Activated CD4-positive, alpha-beta T cell treated with anti-CD3 and anti-CD28 coated beads, Interleukin-2, Interleukin-6, amounts not matched to agents 100 ng/mL and 50 ng/mL, durations not matched to agents 16 hours and 8 hours (primary cell): ENCODE measurements at regions not wholly inside any gene's neighbourhood (a gene's known extent, or its start where the extent isn't known, plus 50 kb on each side); places are given as distances from the start of the nearest gene placed in this dataset.
"Not testable (repeated sequence)": the region's sequence is repeated elsewhere in the genome, so short reads cannot be mapped to it uniquely, and the experiment has no call there.

Experiments
- DNase-seq: peaks from one replicate; pipeline ENCODE4 v3.0.0-alpha.2; 2020

DNA sequence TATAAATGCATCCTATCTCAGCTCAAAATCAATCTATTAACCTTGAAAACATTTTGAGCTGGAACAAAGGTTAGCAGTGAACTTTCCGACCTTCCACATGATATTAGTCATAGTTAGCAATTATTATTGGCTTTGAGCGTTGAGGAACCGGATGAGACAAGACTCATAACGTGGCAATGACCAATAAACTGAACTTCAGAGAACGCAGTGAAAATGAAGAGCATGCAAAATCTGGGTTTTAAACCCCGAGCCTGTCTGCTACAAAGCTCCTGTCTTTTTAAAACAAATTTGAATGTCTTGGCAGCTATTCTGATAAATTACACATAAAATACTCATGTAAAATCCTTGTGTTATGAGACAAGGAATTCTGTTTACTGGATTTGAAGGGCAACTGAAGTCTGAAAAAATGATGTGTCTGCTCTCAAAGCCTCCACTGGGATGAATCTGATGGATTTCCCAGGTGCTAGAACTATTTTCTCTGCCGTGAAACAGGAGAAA lies 74.7 kb upstream of the ITGB1 start:
- DNase-seq, result peak; percentile 28

GRCh38 chr10:33031815-33032653 lies 74.0 kb upstream of the ITGB1 start:
- DNase-seq, result no peak

GRCh38 chr10:33031171-33031570 lies 73.1 kb upstream of the ITGB1 start:
- no peak for DNase-seq

DNA sequence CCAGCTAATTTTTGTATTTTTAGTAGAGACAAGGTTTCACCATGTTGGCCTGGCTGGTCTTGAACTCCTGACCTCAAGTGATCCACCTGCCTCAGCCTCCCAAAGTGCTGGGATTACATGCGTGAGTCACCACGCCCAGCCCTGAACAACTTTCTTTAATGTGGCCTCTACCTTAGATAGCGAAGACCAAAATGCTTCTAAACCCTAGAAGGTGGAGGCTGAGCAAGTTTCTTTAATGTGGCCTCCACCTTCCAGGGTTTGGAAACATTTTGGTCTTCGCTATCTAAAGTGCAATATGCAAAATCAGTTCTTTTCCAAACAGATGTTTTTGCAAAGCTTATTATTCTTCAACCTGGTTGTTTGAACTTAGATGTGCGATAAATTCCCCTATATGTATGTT lies 70.5 kb upstream of the ITGB1 start:
- not testable (repeated sequence) for DNase-seq

DNA sequence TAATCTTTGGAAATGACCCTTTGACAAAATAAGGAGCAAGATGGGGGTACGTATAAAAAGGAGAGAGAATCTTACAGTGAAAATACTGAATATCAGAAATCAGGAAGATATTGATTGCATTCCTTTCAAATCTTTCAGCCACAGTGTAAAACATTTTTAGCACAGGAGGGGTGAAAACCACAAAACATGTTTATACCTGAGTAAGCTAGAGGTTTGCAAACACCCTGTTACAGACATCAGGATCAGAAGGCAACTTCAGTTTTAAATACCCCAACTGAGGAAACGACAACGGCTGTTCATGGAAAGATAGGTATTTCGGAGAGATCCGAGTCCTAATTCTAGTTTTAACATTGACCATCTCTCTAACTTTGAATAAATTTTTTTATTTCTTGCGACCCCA lies 69.1 kb upstream of the ITGB1 start:
- DNase-seq, result no peak

GRCh38 chr10:33026422-33026821 lies 68.4 kb upstream of the ITGB1 start:
- no peak for DNase-seq

GRCh38 chr10:33025910-33026309 lies 67.9 kb upstream of the ITGB1 start:
- DNase-seq, result no peak

DNA sequence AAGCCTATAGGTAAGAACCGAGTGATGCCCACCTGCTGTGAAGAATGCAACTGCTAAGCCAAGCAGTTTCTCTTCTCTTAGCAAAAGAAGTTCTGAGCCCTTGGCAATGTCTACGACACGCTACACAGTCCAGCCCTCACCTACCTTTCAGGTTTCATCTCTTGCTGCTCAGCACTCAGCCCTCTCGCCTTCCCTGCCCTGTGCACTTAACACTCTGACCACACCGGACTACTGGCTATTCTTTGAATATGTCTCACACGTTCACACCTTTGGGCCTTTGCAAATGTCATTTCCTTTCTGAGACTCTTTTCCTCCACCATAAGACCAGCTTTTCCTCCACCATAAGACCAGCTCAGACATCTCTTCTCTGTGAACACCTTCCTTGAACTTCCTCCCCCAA lies 67.0 kb upstream of the ITGB1 start:
- DNase-seq, result peak; percentile 18

DNA sequence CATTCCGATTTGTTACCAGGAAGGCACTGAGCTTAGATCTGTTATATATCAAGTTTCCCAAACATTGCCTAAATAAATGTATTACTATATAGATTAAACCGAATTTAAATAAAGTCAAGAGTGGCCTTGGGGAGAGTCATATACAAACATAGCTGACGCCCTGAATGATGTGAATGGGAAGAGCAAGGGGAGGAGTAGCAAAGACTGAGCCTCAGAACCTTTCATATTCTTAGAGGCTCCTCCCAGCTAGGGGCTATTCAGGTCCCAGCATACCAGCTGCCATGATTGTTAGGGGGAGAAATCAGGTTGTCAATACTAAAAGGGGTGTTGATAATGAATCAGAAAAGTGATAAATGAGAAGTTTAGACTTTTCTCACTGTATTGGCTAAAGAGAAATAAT lies 64.7 kb upstream of the ITGB1 start:
- no peak for DNase-seq

GRCh38 chr10:33022090-33022489 lies 64.1 kb upstream of the ITGB1 start:
- no peak for DNase-seq

GRCh38 chr10:33016988-33017387 lies 59.0 kb upstream of the ITGB1 start:
- no peak for DNase-seq

DNA sequence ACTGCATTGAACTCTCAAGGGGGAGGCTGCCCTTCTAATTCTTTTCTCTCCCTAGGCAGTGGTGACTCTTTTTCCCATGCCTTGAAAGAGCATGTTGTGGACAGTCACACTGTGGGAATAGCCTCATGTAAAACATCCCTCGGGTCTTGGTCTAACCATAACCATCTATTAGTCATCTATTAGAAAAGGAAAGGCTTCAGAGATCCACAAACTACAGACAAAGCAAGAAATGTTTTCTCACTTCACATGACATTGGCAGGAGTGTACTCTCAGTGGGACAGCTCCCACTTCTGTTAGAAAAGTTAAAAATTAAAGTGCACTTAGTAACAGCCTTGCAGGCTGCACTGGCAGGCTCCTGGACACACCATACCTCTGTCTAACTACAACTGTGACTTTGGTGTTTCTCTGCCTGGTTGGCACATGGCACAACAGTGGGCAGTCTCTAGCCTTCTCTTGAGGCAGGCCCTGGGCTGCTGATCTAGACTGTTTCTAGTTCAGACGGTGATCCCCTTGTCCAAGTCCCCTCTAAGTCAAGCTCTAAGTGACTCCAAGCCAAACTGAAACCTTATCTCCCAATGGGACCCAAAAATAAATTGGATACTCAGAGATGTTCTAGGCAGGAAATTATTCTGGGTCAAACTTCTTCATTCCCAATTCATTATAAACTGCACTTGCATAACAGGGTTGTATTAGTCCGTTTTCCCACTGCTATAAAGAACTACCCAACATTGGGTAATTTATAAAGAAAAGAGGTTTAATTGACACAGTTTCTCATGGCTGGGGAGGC lies 57.9 kb upstream of the ITGB1 start:
- DNase-seq, result no peak

DNA sequence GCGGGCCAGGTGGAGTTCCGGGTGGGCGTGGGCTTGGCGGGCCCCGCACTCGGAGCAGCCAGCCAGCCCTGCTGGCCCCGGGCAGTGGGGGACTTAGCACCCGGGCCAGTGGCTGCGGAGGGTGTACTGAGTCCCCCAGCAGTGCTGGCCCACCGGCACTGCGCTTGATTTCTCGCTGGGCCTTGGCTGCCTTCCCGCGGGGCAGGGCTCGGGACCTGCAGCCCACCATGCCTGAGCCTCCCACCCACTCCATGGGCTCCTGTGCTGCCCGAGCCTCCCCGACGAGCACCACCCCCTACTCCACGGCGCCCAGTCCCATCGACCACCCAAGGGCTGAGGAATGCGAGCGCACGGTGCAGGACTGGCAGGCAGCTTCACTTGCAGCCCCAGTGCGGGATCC lies 55.3 kb upstream of the ITGB1 start:
- DNase-seq, result not testable (repeated sequence)

DNA sequence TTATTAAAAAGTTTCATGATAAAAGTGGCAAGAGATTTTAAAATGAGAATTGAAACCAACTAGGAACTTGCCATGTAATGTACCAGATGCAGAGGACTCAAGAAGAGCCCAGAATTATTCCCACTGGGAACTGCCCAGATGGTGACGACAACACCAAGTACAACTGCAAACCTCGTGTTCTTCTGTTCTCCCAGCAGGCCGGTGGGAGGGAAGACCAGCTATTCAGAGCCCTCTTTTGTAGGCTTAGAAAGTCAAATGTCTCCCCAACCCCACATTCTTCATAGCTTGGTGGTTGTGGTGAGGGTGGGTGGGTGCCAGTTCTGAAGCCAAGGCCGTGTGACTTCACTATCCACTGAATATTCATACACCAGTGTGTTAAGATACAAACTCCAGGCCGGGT lies 54.3 kb upstream of the ITGB1 start:
- no peak for DNase-seq

- peak; percentile 70 for DNase-seq
Observed at GRCh38 chr10:33010132-33011037, 52.4 kb upstream of the ITGB1 start.

DNA sequence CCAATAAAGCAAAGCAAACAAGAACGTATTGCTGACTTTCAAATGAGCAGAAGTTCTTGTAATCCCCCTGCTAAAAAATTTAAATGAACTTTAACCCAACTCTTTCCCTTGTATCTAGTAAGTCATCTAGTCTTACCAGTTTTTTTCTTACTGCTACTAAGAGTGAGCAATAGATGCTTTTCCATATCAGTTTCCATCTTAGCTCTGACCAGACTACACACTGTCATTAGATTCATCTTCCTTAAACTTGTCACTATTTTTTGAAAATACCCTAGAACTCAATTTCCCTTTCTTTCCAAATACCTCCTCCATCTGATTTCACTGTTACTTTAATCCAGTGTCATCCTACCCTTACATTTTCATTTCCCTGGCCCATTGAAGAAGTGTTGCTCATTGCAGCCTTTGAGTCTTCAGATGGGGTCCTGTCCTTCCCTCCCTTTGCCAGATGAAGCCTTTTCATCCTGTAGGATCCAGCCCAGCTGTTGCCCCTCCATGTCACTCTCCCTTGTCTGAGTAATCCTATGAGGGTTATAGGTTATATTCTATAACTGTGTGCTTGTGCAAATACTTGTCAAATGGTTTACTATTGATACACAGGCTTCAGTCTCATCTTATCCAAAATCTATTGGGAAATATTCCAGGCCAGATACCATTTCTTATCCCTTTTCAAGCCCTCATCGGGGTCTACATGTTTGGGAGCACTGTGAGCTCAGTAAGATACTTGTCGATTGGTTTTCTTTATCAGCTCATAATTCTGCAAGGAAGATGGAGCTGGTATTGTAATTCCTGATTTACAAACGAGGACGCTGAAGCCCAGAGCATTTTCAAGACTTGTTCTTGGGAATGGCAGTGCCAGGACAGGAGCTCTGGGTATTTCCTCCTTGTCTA lies 51.5 kb upstream of the ITGB1 start:
- no peak for DNase-seq

GRCh38 chr10:33008499-33009243 lies 50.6 kb upstream of the ITGB1 start:
- DNase-seq, result peak; percentile 88

DNA sequence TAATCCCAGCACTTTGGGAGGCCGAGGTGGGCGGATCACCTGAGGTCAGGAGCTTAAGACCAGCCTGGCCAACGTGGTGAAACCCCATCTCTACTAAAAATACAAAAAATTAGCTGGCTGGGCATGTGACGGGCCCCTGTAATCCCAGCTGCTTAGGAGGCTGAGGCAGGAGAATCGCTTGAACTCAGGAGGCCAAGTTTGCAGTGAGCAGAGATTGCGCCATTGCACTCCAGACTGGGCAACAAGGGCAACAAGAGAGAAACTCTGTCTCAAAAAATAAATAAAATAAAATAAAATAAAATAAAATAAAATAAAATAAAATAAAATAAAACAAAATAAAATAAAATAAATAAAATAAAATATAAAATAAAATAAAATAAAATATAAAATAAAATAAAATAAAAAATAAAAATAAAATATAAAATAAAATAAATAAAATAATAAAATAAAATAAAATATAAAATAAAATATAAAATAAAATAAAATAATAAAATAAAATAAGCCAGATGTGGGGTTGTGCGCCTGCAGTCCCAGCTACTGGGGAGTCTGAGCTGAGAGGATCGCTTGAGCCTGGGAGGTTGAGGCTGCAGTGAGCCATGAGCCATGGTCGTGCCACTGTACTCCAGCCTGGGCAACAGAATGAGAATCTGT lies 49.8 kb upstream of the ITGB1 start:
- not testable (repeated sequence) for DNase-seq
